Mesothelial cell of epicardium (in vitro differentiated cells): ENCODE measurements at regions not wholly inside any gene's neighbourhood (a gene's known extent, or its start where the extent isn't known, plus 50 kb on each side); places are given as distances from the start of the nearest gene placed in this dataset.

Experiments
- DNase-seq, 2 experiments: peaks; one replicate each; pipeline ENCODE4 v3.0.0; 2021; ENCODE audit warnings: low spot score in 2 of 2; ENCODE audit not compliant: unreplicated experiment in 2 of 2
- H3K27ac Mint-ChIP-seq: 2 replicates; pipeline ENCODE4 v1.8.0; 2021; ENCODE audit warnings: mixed read lengths
- H3K27me3 Mint-ChIP-seq: 2 replicates; pipeline ENCODE4 v1.8.0; 2021; ENCODE audit warnings: low read depth, mixed read lengths
- H3K36me3 Mint-ChIP-seq: 2 replicates; pipeline ENCODE4 v1.8.0; 2021; ENCODE audit warnings: mixed read lengths
- H3K4me1 Mint-ChIP-seq: 2 replicates; pipeline ENCODE4 v1.8.0; 2021; ENCODE audit warnings: mixed read lengths
- H3K4me3 Mint-ChIP-seq: 2 replicates; pipeline ENCODE4 v1.8.0; 2021; ENCODE audit warnings: mild to moderate bottlenecking, moderate library complexity, mixed read lengths
- H3K9me3 Mint-ChIP-seq: 2 replicates; pipeline ENCODE4 v1.8.0; 2021; ENCODE audit warnings: mixed read lengths
- TF ChIP-seq, protein P1 (sequence below): fragments of 200-600 bp; sonication (generic); IDR thresholded peaks from one replicate; pipeline ENCODE4 v1.5.0; 2021; ENCODE audit warnings: antibody characterized with exemption; ENCODE audit not compliant: unreplicated experiment

DNA sequence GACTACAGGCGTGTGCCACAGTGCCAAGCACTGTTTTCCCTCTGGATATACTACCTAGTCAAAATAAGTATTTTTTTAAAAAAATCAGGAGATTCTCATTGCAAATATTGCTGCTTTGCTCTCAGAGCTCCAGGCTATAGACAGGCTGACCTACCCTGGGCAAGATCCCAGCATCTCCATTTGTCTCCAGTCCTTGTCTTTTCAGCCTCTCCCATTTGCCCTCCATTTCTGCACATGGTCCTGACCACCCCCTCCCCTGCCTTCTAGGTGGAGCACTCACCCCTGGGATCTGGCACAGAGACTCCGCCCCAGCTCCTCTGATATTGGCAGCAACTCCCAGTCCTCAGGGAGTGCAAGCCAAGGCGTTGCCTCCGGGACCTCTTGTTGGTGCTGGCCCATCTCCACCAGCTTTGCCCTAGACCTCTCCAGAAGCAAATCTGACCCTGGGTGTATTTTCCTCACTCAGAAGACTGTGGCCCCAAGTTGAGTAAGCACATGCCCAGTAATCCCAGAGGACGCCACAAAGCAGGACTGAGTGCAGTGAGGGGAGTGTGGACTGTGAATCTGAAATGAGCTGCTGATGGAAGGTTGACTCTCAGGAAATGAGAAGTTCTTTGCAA lies 120.6 kb downstream of the MTPAP start:
- Mint-ChIP-seq H3K4me3 (no peak overlapping the region), H3K27ac (no peak overlapping the region), H3K27me3 (no peaks in the 10 kb centered on the region), H3K4me1 (peaks cover 15% of the 10 kb centered on the region), H3K9me3 (peaks cover 4% of the 10 kb centered on the region), H3K36me3 (no peaks in the 10 kb centered on the region)
- TF ChIP-seq, protein P1, sequence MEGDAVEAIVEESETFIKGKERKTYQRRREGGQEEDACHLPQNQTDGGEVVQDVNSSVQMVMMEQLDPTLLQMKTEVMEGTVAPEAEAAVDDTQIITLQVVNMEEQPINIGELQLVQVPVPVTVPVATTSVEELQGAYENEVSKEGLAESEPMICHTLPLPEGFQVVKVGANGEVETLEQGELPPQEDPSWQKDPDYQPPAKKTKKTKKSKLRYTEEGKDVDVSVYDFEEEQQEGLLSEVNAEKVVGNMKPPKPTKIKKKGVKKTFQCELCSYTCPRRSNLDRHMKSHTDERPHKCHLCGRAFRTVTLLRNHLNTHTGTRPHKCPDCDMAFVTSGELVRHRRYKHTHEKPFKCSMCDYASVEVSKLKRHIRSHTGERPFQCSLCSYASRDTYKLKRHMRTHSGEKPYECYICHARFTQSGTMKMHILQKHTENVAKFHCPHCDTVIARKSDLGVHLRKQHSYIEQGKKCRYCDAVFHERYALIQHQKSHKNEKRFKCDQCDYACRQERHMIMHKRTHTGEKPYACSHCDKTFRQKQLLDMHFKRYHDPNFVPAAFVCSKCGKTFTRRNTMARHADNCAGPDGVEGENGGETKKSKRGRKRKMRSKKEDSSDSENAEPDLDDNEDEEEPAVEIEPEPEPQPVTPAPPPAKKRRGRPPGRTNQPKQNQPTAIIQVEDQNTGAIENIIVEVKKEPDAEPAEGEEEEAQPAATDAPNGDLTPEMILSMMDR: no peak
- DNase-seq: no peak

DNA sequence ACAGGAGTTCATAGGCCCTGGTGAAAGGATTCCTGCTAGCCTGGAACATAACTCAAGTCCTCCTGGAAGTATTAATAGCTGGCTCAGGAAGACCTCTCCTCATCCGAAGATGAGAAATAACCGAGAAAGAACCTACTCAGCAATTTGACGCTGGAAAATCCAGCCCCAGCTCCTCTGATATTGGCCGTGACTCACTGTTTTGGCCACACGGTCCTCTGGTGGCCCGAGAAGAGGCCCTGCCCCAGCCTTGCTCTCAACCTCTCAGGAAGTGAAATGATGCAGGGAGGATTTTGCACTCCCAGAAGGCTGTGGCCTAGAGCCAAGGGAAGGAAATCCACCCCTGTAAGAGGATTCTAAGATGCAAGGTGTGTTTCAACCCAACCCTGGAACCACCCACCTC lies 121.6 kb downstream of the MTPAP start:
- H3K27me3 Mint-ChIP-seq: no peaks in the 10 kb centered on the region
- H3K27ac Mint-ChIP-seq: no peak overlapping the region
- H3K9me3 Mint-ChIP-seq: peaks cover 4% of the 10 kb centered on the region
- no peak for DNase-seq
- H3K4me1 Mint-ChIP-seq: peaks cover 7% of the 10 kb centered on the region
- H3K4me3 Mint-ChIP-seq: no peak overlapping the region
- H3K36me3 Mint-ChIP-seq: no peaks in the 10 kb centered on the region
- TF ChIP-seq, protein P1: no peak

DNA sequence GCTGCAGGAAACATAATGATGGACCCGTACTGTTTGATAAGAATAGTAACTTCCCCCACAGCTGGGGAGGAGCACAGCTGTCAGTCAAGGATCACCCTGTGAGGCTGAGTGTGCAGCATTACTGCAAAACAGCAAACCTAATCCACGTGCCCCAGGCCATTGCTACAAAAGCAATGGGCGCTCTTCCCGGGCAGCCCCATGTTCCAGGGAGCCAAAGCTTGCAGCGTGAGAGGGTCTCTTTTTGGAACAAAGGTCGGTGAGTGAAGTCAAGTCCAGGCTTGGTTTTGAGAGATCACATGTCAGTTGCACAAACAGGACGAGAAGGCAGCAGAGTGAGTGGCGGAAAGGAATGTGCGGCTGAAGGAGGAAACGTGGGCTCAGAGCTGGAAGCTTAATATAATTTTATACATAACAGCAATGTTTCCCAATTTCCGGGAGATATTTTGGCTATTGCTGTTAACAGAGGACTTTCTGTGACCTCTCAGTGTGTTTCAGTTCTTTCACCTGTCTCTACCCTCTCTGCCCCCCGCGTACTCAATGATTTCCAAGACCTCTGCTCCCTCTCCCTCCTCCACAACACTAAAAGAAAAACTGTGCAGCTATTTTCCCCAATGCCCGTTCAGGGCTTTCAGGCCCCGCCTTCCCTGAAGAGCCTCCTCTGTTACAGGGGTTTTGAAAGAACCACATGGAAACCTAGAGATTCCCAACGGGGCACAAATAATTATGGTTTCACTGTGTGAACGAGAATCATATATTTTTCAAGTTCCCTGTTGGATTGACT lies 128.9 kb downstream of the MTPAP start:
- peaks cover 4% of the 10 kb centered on the region for H3K9me3 Mint-ChIP-seq
- peaks cover 11% of the 10 kb centered on the region for H3K4me1 Mint-ChIP-seq
- H3K36me3 Mint-ChIP-seq: no peaks in the 10 kb centered on the region
- DNase-seq: no peak
- no peak overlapping the region for H3K4me3 Mint-ChIP-seq
- H3K27ac Mint-ChIP-seq: no peak overlapping the region
- TF ChIP-seq, protein P1: no peak
- H3K27me3 Mint-ChIP-seq: no peaks in the 10 kb centered on the region

DNA sequence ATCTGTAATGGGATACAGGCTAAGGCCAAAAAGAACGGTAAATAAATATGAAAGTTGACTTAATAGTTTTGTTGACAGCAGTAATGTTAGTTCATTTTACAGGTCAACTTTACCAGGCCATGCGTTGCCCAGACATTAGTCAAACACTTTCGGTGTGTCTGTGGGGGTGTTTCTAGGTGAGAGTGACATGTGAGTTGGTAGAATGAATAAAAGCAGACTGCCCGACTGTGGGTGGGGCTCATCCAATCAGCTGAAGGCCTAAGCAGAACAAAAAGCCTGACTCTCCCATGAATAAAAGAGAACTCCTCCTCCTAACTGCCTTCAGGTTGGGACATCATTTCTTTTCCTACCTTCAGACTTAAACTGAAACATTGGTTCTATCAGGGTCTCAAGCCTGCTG lies 132.3 kb downstream of the MTPAP start:
- Mint-ChIP-seq H3K36me3 (no peaks in the 10 kb centered on the region), H3K4me3 (no peak overlapping the region), H3K4me1 (peaks cover 11% of the 10 kb centered on the region), H3K27me3 (no peaks in the 10 kb centered on the region), H3K27ac (no peak overlapping the region), H3K9me3 (no peaks in the 10 kb centered on the region)
- TF ChIP-seq, protein P1: no peak
- no peak for DNase-seq

DNA sequence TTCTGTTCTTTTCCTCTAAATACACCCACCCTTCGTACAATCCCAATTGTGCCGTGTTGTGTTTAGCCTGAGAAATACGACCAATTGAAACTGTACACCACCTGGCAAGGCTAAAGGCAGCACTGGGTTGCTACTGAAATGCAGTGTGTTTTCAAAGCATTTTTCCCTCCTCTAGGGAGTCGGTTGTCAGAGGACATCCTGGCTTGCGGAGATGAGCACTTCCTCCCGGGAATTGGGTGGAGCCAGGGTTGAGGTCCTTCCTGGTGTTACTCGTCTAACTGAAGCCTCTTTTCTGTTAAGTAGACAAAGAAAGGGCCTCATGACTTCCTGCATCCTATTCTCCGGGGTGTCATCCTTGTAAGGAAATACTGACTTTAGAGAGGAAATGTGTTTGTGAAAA lies 133.5 kb downstream of the MTPAP start:
- Mint-ChIP-seq H3K36me3 (no peaks in the 10 kb centered on the region), H3K9me3 (no peaks in the 10 kb centered on the region), H3K4me1 (peaks cover 11% of the 10 kb centered on the region), H3K4me3 (no peak overlapping the region), H3K27me3 (no peaks in the 10 kb centered on the region), H3K27ac (no peak overlapping the region)
- TF ChIP-seq, protein P1: no peak
- no peak for DNase-seq
